UCSD-AML1 (cell line): ENCODE measurements at regions not wholly inside any gene's neighbourhood (a gene's known extent, or its start where the extent isn't known, plus 50 kb on each side); places are given as distances from the start of the nearest gene placed in this dataset.

ENCODE experiments used
- DNase-seq: peaks from one replicate; lab custom pipeline; 2025; ENCODE audit not compliant: unreplicated experiment; lab: John Stamatoyannopoulos, UW

GRCh38 chr17:51486091-51486490, 225.7 kb downstream of the UTP18 start:
- DNase-seq: no peak

DNA sequence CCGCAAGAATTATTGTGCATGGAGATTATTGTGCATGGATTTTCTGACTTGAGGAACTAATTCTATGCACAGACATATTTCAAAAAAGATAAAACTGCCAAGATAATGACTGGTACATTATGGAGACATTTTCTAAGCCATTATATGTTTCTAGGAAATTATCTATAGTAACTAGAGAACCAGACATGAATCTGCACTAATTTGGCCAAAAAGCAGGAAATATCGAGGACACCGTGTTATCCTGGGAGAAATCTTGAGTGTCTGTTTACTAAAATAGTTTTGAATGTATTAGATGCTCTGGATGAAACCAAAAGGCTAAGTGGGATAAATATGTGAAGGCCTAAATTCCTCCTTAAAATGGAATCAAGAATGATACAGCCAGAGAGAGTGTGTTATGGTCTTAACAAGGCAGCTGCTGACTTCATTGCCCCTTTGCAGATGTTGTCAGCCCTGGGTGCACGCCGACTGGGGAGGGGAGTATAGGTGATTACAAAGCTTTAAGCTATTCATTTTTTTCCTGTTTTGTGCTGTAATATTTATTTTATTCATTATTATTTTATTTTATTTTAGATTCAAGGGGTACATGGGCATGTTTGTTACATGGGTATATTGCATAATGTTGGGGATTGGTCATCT, 226.7 kb downstream of the UTP18 start:
- DNase-seq: no peak

DNA sequence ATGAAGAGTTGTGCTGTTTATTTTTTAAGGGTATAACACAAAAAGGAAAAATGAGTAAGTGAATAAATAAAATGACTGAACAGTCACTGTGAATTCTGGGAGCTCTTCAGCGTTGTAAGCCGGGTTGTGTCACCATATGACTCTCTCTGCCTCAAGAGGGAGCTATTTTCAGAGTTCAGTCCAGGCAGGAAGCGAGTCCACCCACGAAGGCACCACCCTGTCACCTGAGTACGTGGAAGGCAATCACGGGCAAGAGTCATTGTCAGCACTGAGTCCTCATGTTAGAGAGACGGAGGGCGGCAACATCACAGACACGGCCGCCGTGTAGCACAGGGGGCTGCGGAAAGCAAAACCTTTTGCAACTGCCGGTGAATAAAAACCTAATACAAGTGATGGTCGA, 227.6 kb downstream of the UTP18 start:
- DNase-seq: no peak

- DNase-seq: no peak
Measured at GRCh38 chr17:51491416-51491815, 231.1 kb downstream of the UTP18 start.

GRCh38 chr17:51493206-51493605, 232.9 kb downstream of the UTP18 start:
- no peak for DNase-seq

DNA sequence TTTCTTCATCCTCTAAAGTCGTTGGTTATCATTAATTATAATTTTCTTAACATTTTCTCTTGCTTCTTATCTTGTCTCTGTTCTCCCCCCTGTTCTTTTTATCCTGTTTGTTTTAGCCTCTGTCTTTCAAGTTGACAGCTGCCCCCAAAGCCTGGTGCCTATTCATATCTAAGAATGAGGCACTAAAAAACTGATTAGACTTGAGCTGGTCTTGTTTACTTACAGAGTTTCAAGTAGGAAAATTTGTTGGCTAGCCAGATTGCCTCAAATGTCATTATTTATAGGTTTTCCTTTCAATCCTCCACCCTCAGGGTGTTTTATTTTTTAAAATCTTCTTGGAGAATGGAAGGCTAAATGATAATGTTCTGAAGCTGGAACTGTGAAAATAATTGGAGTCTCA, 236.0 kb downstream of the UTP18 start:
- DNase-seq: no peak

DNA sequence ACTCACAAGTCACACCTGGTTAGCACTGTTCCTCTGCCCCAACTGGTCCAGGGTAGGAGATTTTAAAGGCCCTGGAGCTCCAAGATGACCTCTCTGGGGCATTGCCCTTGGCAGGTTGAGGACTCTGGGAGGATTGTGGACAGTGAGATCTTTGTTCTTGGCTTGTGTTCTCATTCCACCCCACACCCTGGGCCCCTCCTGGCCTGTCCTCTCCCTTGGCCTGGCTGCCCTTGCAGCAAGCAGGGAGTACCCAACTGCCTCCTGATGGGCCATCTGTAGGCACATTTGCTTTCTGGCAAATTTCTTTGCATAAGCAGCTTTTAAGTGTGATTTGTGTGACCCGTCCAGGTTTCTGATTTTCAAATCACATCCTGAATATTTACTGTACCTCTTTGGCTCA, 239.6 kb downstream of the UTP18 start:
- DNase-seq: no peak

DNA sequence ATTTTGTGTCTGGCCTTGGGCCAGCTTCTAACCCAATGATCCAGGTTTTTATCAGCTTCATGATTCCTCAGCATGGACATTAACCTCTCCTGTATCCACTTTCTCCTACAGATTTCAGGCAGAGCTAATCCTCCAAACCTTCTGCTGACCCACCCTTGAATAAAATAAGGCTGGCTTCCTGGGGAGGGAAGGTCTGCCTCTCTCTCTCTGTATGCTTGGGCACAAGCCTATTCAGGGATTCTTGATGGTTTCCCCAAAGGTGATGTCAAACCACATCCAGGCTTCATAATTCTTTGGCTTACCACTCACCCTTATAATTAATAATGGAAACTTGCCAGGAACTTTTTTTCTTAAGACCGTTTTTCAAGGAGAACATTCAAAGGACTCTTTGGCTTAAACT, 240.1 kb downstream of the UTP18 start:
- DNase-seq: no peak

GRCh38 chr17:51505450-51505849, 245.1 kb downstream of the UTP18 start:
- DNase-seq: no peak

GRCh38 chr17:51507444-51507843, 247.1 kb downstream of the UTP18 start:
- no peak for DNase-seq

GRCh38 chr17:51508048-51508447, 247.7 kb downstream of the UTP18 start:
- no peak for DNase-seq

- DNase-seq: no peak
Measured at GRCh38 chr17:51510940-51511339, 250.6 kb downstream of the UTP18 start.

- DNase-seq: no peak
Measured at GRCh38 chr17:51512220-51512907, 252.0 kb downstream of the UTP18 start.

DNA sequence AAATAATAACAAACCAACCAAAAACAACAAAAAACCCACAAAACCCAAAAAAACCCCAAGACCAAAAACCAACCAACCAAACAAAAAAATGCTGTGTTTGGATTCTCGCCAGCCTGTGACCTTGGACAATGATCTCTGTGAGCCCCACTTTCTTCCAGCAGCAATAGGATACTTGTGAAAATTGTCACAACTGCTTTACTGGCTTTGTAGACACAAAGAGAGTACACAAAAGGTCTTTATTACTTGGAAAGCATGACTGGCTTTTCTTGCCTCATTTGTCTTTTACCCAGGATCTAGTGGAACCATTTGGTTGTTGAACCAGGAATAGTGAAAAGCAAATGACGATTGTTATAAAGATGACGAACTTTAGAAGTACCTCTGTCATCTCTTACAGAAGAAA, 256.6 kb downstream of the UTP18 start:
- DNase-seq: no peak

GRCh38 chr17:51524524-51524923, 264.2 kb downstream of the UTP18 start:
- no peak for DNase-seq

DNA sequence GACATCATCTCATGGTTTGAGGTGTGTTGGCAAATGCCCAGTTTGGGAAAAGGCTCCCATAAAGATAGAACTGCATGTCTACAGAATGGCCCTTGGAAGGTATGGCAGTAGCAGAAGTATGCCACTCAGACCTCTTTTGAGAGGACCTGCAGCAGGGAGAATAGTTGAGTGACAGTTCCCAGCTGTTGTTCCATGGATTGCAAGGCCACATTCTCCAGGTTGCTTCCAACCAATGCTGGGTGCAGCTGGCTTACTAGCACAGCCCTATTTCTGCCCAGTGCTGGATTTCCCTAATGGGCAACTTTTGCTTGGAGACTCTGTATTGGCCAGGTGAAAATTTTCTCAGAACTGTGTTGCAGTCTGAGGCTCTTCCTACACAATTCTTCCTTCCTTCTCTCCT, 266.2 kb downstream of the UTP18 start:
- DNase-seq: no peak

- DNase-seq: no peak
Measured at GRCh38 chr17:51527225-51527982, 267.1 kb downstream of the UTP18 start.

DNA sequence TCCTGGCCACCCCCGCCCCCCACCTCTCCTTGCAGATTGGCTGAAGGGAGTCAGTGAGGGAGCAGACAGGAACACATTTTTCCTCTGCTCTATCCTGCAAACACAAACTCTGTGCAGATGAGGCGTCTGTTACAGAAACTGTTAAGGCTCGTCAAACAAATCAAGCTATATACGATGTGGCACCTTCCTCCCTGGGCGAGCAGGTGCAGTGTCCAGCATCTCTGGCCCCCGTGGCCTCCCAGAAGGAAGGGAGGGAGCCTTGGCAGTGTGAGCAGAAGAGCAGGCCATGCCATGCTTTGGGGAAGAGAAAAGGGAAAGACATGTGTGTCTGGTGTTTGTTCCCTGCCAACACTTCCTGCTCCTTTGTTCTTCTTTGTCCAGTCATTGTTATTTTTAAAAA, 267.8 kb downstream of the UTP18 start:
- DNase-seq: no peak

- DNase-seq: no peak
Measured at GRCh38 chr17:51533219-51533618, 272.9 kb downstream of the UTP18 start.

DNA sequence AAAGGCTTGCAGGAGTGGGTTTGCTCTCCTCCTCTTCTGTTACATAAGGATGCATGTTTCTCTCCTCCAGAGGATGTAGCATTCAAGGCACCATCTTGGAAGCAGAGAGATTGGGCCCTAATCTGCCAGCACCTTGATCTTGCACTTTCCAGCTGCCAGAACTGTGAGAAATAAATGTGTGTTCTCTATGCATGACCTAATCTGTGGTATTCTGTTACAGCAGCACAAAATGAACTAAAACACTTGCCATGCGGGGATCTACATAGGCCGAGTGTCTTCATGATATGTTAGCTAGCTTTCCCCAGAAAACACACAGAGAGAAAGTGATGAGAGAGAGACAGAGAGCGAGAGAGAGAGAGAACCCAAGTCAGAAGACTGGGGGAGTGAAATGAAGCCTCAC, 273.5 kb downstream of the UTP18 start:
- no peak for DNase-seq

DNA sequence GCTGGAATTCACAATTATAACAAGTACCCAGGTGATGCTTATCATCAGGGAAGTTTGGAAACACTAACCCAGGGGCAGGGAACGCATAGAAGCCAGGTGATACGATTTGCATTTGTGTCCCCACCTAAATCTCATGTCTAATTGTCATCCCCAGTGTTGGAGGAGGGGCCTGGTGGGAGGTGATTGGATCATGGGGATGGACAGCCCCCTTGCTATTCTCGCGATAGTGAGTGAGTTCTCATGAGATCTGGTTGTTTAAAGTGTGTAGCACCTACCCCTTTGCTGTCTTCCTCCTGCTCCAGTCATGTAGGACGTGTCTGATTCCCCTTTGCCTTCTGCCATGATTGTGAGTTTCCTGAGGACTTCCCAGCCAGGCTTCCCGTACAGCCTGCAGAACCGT, 276.3 kb downstream of the UTP18 start:
- no peak for DNase-seq

- DNase-seq: no peak
Measured at GRCh38 chr17:51537996-51538550, 277.7 kb downstream of the UTP18 start.
